Hematopoietic multipotent progenitor cell treated with erythropoietin and hydrocortisone succinate and interleukin-3 and kit ligand, for 17 days (in vitro differentiated cells): ENCODE measurements at regions not wholly inside any gene's neighbourhood (a gene's known extent, or its start where the extent isn't known, plus 50 kb on each side); places are given as distances from the start of the nearest gene placed in this dataset.

Experiments used
- DNase-seq: peaks from one replicate; pipeline ENCODE4 v3.0.0-alpha.2; 2015; ENCODE audit warnings: low spot score

- no peak for DNase-seq
Observed at GRCh38 chr6:98137391-98137790, 697.0 kb upstream of the POU3F2 start.

GRCh38 chr6:98142839-98143238 is 691.5 kb upstream of the POU3F2 start:
- DNase-seq, result no peak

GRCh38 chr6:98146656-98147055 is 687.7 kb upstream of the POU3F2 start:
- DNase-seq, result no peak

GRCh38 chr6:98156580-98156979 is 677.8 kb upstream of the POU3F2 start:
- no peak for DNase-seq

- no peak for DNase-seq
Observed at GRCh38 chr6:98179606-98180005, 654.8 kb upstream of the POU3F2 start.

GRCh38 chr6:98200084-98200483 is 634.3 kb upstream of the POU3F2 start:
- DNase-seq, result no peak

- no peak for DNase-seq
Observed at GRCh38 chr6:98203170-98203806, 631.1 kb upstream of the POU3F2 start.

- DNase-seq, result no peak
Observed at GRCh38 chr6:98212468-98212867, 621.9 kb upstream of the POU3F2 start.

- DNase-seq, result no peak
Observed at GRCh38 chr6:98215531-98215930, 618.8 kb upstream of the POU3F2 start.

GRCh38 chr6:98230250-98230649 is 604.1 kb upstream of the POU3F2 start:
- DNase-seq, result no peak

GRCh38 chr6:98239057-98239456 is 595.3 kb upstream of the POU3F2 start:
- no peak for DNase-seq

GRCh38 chr6:98241630-98242029 is 592.7 kb upstream of the POU3F2 start:
- no peak for DNase-seq

- no peak for DNase-seq
Observed at GRCh38 chr6:98254624-98255023, 579.8 kb upstream of the POU3F2 start.

- DNase-seq, result no peak
Observed at GRCh38 chr6:98260382-98260781, 574.0 kb upstream of the POU3F2 start.

GRCh38 chr6:98272060-98272459 is 562.3 kb upstream of the POU3F2 start:
- no peak for DNase-seq

- no peak for DNase-seq
Observed at GRCh38 chr6:98274691-98275090, 559.7 kb upstream of the POU3F2 start.

- no peak for DNase-seq
Observed at GRCh38 chr6:98280492-98280891, 553.9 kb upstream of the POU3F2 start.

- no peak for DNase-seq
Observed at GRCh38 chr6:98286620-98287019, 547.8 kb upstream of the POU3F2 start.

GRCh38 chr6:98287876-98288275 is 546.5 kb upstream of the POU3F2 start:
- no peak for DNase-seq

- no peak for DNase-seq
Observed at GRCh38 chr6:98292810-98293209, 541.6 kb upstream of the POU3F2 start.

GRCh38 chr6:98295515-98296175 is 538.7 kb upstream of the POU3F2 start:
- DNase-seq, result no peak

- DNase-seq, result no peak
Observed at GRCh38 chr6:98308564-98308963, 525.8 kb upstream of the POU3F2 start.

GRCh38 chr6:98310443-98310842 is 523.9 kb upstream of the POU3F2 start:
- no peak for DNase-seq

GRCh38 chr6:98323605-98324004 is 510.8 kb upstream of the POU3F2 start:
- no peak for DNase-seq
